Thyroid gland (tissue), 4 donors: ENCODE measurements at regions not wholly inside any gene's neighbourhood (a gene's known extent, or its start where the extent isn't known, plus 50 kb on each side); places are given as distances from the start of the nearest gene placed in this dataset.

ENCODE experiments used
- CTCF ChIP-seq, 6 experiments: fragments of 200-600 bp in 3 of 6; fragments of 450-650 bp in 3 of 6; sonication (generic) in 3 of 6; IDR thresholded peaks; one replicate each; pipeline ENCODE4 v1.5.1; 2016 to 2019; ENCODE audit warnings: antibody characterized with exemption in 6 of 6, mild to moderate bottlenecking in 2 of 6, inconsistent platforms in 1 of 6, moderate library complexity in 1 of 6
- POLR2A ChIP-seq, 2 donors: fragments of 450-650 bp; IDR thresholded peaks; one replicate each; pipeline ENCODE4 v1.6.1; 2017; ENCODE audit warnings: antibody characterized with exemption in 2 of 2, mild to moderate bottlenecking in 2 of 2, moderate library complexity in 1 of 2

- TF ChIP-seq POLR2A (IDR thresholded peaks at IDR 0.05) (no peak), CTCF (IDR thresholded peaks at IDR 0.05) (no peak)
Observed at GRCh38 chr2:156652691-156653090, 216.5 kb downstream of the GPD2 start.
